BE2C (cell line): ENCODE measurements at regions not wholly inside any gene's neighbourhood (a gene's known extent, or its start where the extent isn't known, plus 50 kb on each side); places are given as distances from the start of the nearest gene placed in this dataset.

Source experiments
- DNase-seq: peaks from one replicate; pipeline ENCODE4 v3.0.0-alpha.2; 2020
- H3K27me3 ChIP-seq: fragments of 250-450 bp; sonication (Bioruptor Pico); 2 replicates; pipeline ENCODE4 v1.5.1; 2020; ENCODE audit warnings: mild to moderate bottlenecking
- H3K36me3 ChIP-seq: fragments of 250-450 bp; sonication (Bioruptor Pico); 2 replicates; pipeline ENCODE4 v1.5.1; 2020; ENCODE audit warnings: mild to moderate bottlenecking
- H3K4me1 ChIP-seq: fragments of 250-450 bp; sonication (Bioruptor Pico); 2 replicates; pipeline ENCODE4 v1.5.1; 2020
- H3K4me3 ChIP-seq: 2 replicates; pipeline ENCODE4 v1.5.1; 2011; ENCODE audit warnings: low read depth, low read length
- H3K9me3 ChIP-seq: fragments of 250-450 bp; sonication (Bioruptor Pico); 2 replicates; pipeline ENCODE4 v1.5.1; 2020
- TF ChIP-seq, protein P1 (sequence below): IDR thresholded peaks from 2 replicates; pipeline ENCODE4 v1.5.1; 2012; ENCODE audit warnings: mild to moderate bottlenecking, low read depth, low read length

DNA sequence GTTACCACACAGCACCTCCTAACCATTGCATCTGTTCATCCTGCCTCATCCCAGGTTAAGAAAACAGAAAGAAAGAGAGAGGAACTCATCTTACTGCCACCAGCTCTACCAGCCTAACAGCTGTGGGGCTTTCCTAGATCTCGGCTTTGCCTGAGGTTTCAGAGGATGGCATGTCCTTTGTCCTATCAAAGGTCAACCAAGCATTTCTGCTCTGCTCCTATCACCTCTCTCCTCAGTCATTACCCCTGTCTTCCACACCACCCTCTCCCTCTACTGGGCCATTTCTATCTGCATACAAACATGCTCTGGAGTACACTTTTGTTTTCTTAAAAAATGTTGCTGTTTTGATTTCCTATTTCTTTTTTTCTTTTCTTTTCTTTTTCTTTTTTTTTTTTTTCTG is 393.3 kb downstream of the IRS2 start:
- H3K4me1 ChIP-seq = peaks cover 3% of the 10 kb centered on the region; the same call in 1 of the 2 replicates
- H3K36me3 ChIP-seq = no peaks in the 10 kb centered on the region
- H3K9me3 ChIP-seq = no peaks in the 10 kb centered on the region
- no peak for DNase-seq
- H3K4me3 ChIP-seq = no peak overlapping the region
- H3K27me3 ChIP-seq = no peaks in the 10 kb centered on the region
- TF ChIP-seq, protein P1, sequence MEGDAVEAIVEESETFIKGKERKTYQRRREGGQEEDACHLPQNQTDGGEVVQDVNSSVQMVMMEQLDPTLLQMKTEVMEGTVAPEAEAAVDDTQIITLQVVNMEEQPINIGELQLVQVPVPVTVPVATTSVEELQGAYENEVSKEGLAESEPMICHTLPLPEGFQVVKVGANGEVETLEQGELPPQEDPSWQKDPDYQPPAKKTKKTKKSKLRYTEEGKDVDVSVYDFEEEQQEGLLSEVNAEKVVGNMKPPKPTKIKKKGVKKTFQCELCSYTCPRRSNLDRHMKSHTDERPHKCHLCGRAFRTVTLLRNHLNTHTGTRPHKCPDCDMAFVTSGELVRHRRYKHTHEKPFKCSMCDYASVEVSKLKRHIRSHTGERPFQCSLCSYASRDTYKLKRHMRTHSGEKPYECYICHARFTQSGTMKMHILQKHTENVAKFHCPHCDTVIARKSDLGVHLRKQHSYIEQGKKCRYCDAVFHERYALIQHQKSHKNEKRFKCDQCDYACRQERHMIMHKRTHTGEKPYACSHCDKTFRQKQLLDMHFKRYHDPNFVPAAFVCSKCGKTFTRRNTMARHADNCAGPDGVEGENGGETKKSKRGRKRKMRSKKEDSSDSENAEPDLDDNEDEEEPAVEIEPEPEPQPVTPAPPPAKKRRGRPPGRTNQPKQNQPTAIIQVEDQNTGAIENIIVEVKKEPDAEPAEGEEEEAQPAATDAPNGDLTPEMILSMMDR = no peak

DNA sequence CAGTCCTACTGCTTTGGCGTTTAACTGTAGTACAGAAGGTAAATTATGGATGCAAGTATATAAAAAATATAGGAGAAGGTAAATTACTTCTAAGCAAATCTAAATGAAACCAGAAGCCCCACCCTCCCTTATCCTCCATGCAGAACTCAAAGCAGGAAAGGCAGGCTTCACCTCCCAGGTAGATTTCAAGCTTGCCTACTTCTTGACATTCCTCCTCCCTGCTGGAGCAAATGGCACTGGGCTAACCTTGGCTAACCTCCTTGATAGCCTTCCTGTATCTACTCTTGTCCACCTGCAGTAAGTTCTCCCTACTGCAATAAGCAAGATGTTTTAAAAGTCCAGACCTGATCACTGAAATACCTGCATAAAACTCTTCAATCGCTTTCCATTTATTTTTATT is 396.0 kb downstream of the IRS2 start:
- TF ChIP-seq, protein P1 = no peak
- H3K36me3 ChIP-seq = no peaks in the 10 kb centered on the region
- no peak overlapping the region for H3K4me3 ChIP-seq
- no peaks in the 10 kb centered on the region for H3K9me3 ChIP-seq
- no peak for DNase-seq
- H3K4me1 ChIP-seq = peaks cover 3% of the 10 kb centered on the region; the same call in 1 of the 2 replicates
- no peaks in the 10 kb centered on the region for H3K27me3 ChIP-seq

DNA sequence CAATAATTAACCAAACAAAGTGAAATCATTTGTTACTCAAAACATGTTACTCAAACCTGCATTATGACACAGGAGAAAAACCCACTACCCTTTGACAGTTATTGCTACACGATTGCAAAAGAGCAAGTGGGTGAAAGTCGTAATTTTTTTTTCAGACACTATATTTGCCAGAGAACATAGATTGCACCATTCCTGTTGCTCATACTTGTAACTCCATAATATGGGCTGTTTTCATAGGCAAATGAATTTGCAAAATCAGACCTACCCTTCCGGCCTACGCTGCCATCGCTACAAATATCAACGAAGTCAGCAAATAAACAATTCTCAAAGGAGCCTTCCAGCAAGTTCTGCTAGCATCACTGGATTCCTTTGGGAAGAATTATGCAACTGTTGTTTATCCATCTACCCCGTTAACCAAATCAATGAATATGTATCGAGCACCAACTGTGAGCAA is 396.5 kb downstream of the IRS2 start:
- no peaks in the 10 kb centered on the region for H3K27me3 ChIP-seq
- no peaks in the 10 kb centered on the region for H3K36me3 ChIP-seq
- TF ChIP-seq, protein P1 = no peak
- H3K9me3 ChIP-seq = no peaks in the 10 kb centered on the region
- no peak for DNase-seq
- peaks cover 3% of the 10 kb centered on the region; the same call in 1 of the 2 replicates for H3K4me1 ChIP-seq
- no peak overlapping the region for H3K4me3 ChIP-seq

DNA sequence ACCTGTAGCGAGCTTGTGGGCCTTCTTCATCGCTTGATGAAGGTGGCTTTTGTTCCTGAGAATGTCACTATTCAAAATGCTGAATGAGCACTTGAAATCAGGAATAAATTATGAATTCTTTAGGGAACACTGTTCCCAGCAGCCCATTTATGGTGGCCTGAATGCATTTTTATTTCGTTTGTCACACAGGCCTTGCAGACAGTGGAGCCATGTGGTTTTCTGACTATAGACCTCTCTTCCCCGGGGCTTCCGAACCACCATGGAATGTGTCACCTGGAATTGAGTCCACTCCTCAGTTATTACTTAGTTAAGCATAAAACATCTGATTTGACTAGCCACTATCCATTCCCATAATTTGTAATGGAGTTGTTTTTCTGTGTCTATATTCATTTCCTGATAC is 396.9 kb downstream of the IRS2 start:
- H3K4me1 ChIP-seq = no peaks in the 10 kb centered on the region; the same call in 1 of the 2 replicates
- no peaks in the 10 kb centered on the region for H3K9me3 ChIP-seq
- TF ChIP-seq, protein P1 = no peak
- H3K27me3 ChIP-seq = no peaks in the 10 kb centered on the region
- no peak overlapping the region for H3K4me3 ChIP-seq
- H3K36me3 ChIP-seq = no peaks in the 10 kb centered on the region
- no peak for DNase-seq

DNA sequence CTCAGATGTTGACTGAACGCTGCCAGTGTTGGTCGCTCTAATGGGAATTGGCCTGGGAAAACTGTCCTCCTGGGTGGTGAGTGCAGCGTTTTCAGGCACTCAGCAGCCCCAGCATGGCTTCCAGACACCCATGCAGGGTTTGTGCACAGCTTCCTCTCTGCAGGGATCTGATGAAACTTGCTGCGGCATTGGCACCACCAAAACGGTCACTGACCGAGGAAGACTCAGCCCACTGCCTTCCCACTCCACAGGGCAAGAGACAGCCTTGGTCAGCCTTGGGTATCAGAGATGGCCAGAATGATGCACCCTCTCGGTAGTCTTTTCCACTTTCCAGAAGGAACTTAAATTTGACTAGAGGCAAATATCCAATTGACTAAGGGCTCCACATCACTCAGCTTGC is 398.9 kb downstream of the IRS2 start:
- H3K36me3 ChIP-seq = no peaks in the 10 kb centered on the region
- TF ChIP-seq, protein P1 = no peak
- H3K4me3 ChIP-seq = no peak overlapping the region
- no peaks in the 10 kb centered on the region for H3K27me3 ChIP-seq
- DNase-seq = no peak
- no peaks in the 10 kb centered on the region for H3K4me1 ChIP-seq
- H3K9me3 ChIP-seq = no peaks in the 10 kb centered on the region

DNA sequence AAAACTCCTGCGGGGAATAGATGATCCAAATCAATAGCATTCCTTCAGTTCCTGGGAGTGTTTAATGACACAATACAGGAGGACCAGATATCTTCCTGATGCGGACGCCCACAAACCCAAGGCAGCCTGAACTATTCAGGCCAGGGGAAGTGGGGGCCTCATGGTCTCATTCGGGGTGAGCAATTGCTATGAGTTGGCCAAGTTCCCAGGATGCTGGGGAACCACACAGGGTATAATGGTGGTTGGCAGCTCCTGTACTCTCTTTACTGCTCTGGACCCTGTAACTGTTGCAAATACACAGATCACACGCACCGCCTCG is 401.2 kb downstream of the IRS2 start:
- Histone ChIP-seq H3K9me3 (no peaks in the 10 kb centered on the region), H3K27me3 (no peaks in the 10 kb centered on the region), H3K4me1 (no peaks in the 10 kb centered on the region), H3K4me3 (no peak overlapping the region), H3K36me3 (no peaks in the 10 kb centered on the region)
- no peak for DNase-seq
- TF ChIP-seq, protein P1 = no peak
